ENCODE measurements at regions not wholly inside any gene's neighbourhood (a gene's known extent, or its start where the extent isn't known, plus 50 kb on each side); places are given as distances from the start of the nearest gene placed in this dataset.

GRCh38 chr5:56543441-56544388 lies 271.6 kb upstream of the MAP3K1 start:
- no peak for DNase-seq

GRCh38 chr5:56540266-56540665 lies 275.1 kb upstream of the MAP3K1 start:
- no peak for DNase-seq

GRCh38 chr5:56538580-56538979 lies 276.8 kb upstream of the MAP3K1 start:
- DNase-seq: no peak

- no peak for DNase-seq
Observed at GRCh38 chr5:56535347-56535746, 280.0 kb upstream of the MAP3K1 start.

GRCh38 chr5:56534102-56534829 lies 281.1 kb upstream of the MAP3K1 start:
- DNase-seq: no peak

- no peak for DNase-seq
Observed at GRCh38 chr5:56532466-56532865, 282.9 kb upstream of the MAP3K1 start.

- no peak for DNase-seq
Observed at GRCh38 chr5:56530626-56531138, 284.7 kb upstream of the MAP3K1 start.

GRCh38 chr5:56529666-56530430 lies 285.5 kb upstream of the MAP3K1 start:
- no peak for DNase-seq

GRCh38 chr5:56527174-56527573 lies 288.2 kb upstream of the MAP3K1 start:
- no peak for DNase-seq

GRCh38 chr5:56525113-56525512 lies 290.2 kb upstream of the MAP3K1 start:
- DNase-seq: no peak

GRCh38 chr5:56523790-56524575 lies 290.9 kb upstream of the ANKRD55 start:
- no peak for DNase-seq

- no peak for DNase-seq
Observed at GRCh38 chr5:56522960-56523359, 289.8 kb upstream of the ANKRD55 start.

GRCh38 chr5:56522169-56522568 lies 289.0 kb upstream of the ANKRD55 start:
- no peak for DNase-seq

GRCh38 chr5:56520986-56521730 lies 288.0 kb upstream of the ANKRD55 start:
- DNase-seq: no peak

GRCh38 chr5:56518820-56519219 lies 285.7 kb upstream of the ANKRD55 start:
- DNase-seq: no peak

GRCh38 chr5:56517011-56517416 lies 283.9 kb upstream of the ANKRD55 start:
- DNase-seq: no peak

GRCh38 chr5:56516441-56516840 lies 283.3 kb upstream of the ANKRD55 start:
- no peak for DNase-seq

- no peak for DNase-seq
Observed at GRCh38 chr5:56516035-56516434, 282.9 kb upstream of the ANKRD55 start.

- DNase-seq: no peak
Observed at GRCh38 chr5:56515011-56515410, 281.9 kb upstream of the ANKRD55 start.

- no peak for DNase-seq
Observed at GRCh38 chr5:56514245-56514644, 281.1 kb upstream of the ANKRD55 start.

- DNase-seq: no peak
Observed at GRCh38 chr5:56513141-56513540, 280.0 kb upstream of the ANKRD55 start.
